Mammary epithelial cell (primary cell): ENCODE measurements at regions not wholly inside any gene's neighbourhood (a gene's known extent, or its start where the extent isn't known, plus 50 kb on each side); places are given as distances from the start of the nearest gene placed in this dataset.

Source experiments
- CTCF ChIP-seq, 2 donors: IDR thresholded peaks in 1 of 2; conservative IDR thresholded peaks in 1 of 2; 2 replicates each; pipeline ENCODE4 v1.5.1; 2011 to 2012; ENCODE audit warnings: inconsistent platforms in 2 of 2, low read length in 2 of 2, mild to moderate bottlenecking in 2 of 2, control low read depth in 1 of 2, low read depth in 1 of 2; ENCODE audit not compliant: insufficient read depth in 1 of 2; ENCODE audit errors: extremely low read depth in 1 of 2
- EZH2 ChIP-seq: IDR thresholded peaks from 2 replicates; pipeline ENCODE4 v1.6.1; 2012; ENCODE audit warnings: low read length, inconsistent platforms, borderline replicate concordance

- TF ChIP-seq CTCF (conservative IDR thresholded peaks at IDR 0.05 in 1 of 2, IDR thresholded peaks at IDR 0.05 in 1 of 2; ENCODE audit: extremely low read depth in 1 of 2, insufficient read depth in 1 of 2, low read depth in 1 of 2, low read length in 2 of 2), result no peak
- no peak for TF ChIP-seq EZH2
Observed at GRCh38 chr12:30862486-30862885, 64.1 kb upstream of the TSPAN11 start.
